ENCODE measurements at regions not wholly inside any gene's neighbourhood (a gene's known extent, or its start where the extent isn't known, plus 50 kb on each side); places are given as distances from the start of the nearest gene placed in this dataset.

- no peak overlapping the region for H3K27ac ChIP-seq (ENCODE audit: low read depth in 1 of 2, low read length in 2 of 2)
- DNase-seq (ENCODE audit: low spot score), result no peak
- TF ChIP-seq SP1 (IDR thresholded peaks at IDR 0.05) (no peak), ZBTB33 (IDR thresholded peaks at IDR 0.05) (no peak), CTCF (IDR thresholded peaks at IDR 0.05; ENCODE audit: low read depth, low read length, missing input control) (no peak), FOXA1 (IDR thresholded peaks at IDR 0.05) (no peak), GABPA (IDR thresholded peaks at IDR 0.05 in 1 of 2, conservative IDR thresholded peaks at IDR 0.05 in 1 of 2) (no peak), HNF4A (conservative IDR thresholded peaks at IDR 0.05) (no peak), REST (IDR thresholded peaks at IDR 0.05) (no peak), RXRA (IDR thresholded peaks at IDR 0.05) (no peak), RAD21 (IDR thresholded peaks at IDR 0.05) (no peak), HNF4G (IDR thresholded peaks at IDR 0.05) (no peak)
- H3K4me3 ChIP-seq (ENCODE audit: low read depth in 1 of 3, low read length in 3 of 3), result no peak overlapping the region
- no peak overlapping the region for H3K9ac ChIP-seq (ENCODE audit: low read depth in 1 of 2, low read length in 2 of 2)
- no peaks in the 10 kb centered on the region for H3K27me3 ChIP-seq (ENCODE audit: control insufficient read depth in 4 of 4, insufficient read depth in 4 of 4, low read length in 3 of 4)
- no peaks in the 10 kb centered on the region for H3K36me3 ChIP-seq (ENCODE audit: control insufficient read depth in 4 of 4, insufficient read depth in 3 of 4, low read depth in 1 of 4, low read length in 3 of 4)
- H3K9me3 ChIP-seq (ENCODE audit: control insufficient read depth in 4 of 4, low read length in 3 of 4), result no peaks in the 10 kb centered on the region
- no peaks in the 10 kb centered on the region for H3K4me1 ChIP-seq (ENCODE audit: control insufficient read depth in 4 of 4, insufficient read depth in 4 of 4, low read length in 3 of 4)
Observed at GRCh38 chr11:80309301-80309700, 868.5 kb upstream of the TENM4 start.

- no peak for TF ChIP-seq SP1 (IDR thresholded peaks at IDR 0.05)
- TF ChIP-seq FOXA1 (IDR thresholded peaks at IDR 0.05), result no peak
- no peak for TF ChIP-seq TAF1 (conservative IDR thresholded peaks at IDR 0.05)
- TF ChIP-seq YY1 (IDR thresholded peaks at IDR 0.05), result no peak
- no peak for TF ChIP-seq EGR1 (IDR thresholded peaks at IDR 0.05; ENCODE audit: low read depth in 2 of 2)
- TF ChIP-seq REST (IDR thresholded peaks at IDR 0.05), result no peak
- no peak for TF ChIP-seq ZBTB33 (IDR thresholded peaks at IDR 0.05)
- TF ChIP-seq CTCF (IDR thresholded peaks at IDR 0.05; ENCODE audit: low read depth, low read length, missing input control), result no peak
- H3K9me3 ChIP-seq (ENCODE audit: control insufficient read depth in 4 of 4, low read length in 3 of 4), result no peaks in the 10 kb centered on the region
- H3K4me1 ChIP-seq (ENCODE audit: control insufficient read depth in 4 of 4, insufficient read depth in 4 of 4, low read length in 3 of 4), result no peaks in the 10 kb centered on the region
- DNase-seq (ENCODE audit: low spot score), result no peak
- H3K9ac ChIP-seq (ENCODE audit: low read depth in 1 of 2, low read length in 2 of 2), result no peak overlapping the region
- H3K27me3 ChIP-seq (ENCODE audit: control insufficient read depth in 4 of 4, insufficient read depth in 4 of 4, low read length in 3 of 4), result no peaks in the 10 kb centered on the region
- WGBS, result 92% methylated on average over 2 of the region's 2 CpGs
- no peak overlapping the region for H3K27ac ChIP-seq (ENCODE audit: low read depth in 1 of 2, low read length in 2 of 2)
- no peaks in the 10 kb centered on the region for H3K36me3 ChIP-seq (ENCODE audit: control insufficient read depth in 4 of 4, insufficient read depth in 3 of 4, low read depth in 1 of 4, low read length in 3 of 4)
- no peak overlapping the region for H3K4me3 ChIP-seq (ENCODE audit: low read depth in 1 of 3, low read length in 3 of 3)
Observed at GRCh38 chr11:80307676-80308075, 866.8 kb upstream of the TENM4 start.

All from liver (tissue), 8 donors.